HG03135 (cell line): ENCODE measurements at regions not wholly inside any gene's neighbourhood (a gene's known extent, or its start where the extent isn't known, plus 50 kb on each side); places are given as distances from the start of the nearest gene placed in this dataset.

Experiments
- ATAC-seq: cut with Tn5 transposase; IDR thresholded peaks from one replicate; pipeline ENCODE4 v1.9.1; 2021; ENCODE audit warnings: mild to moderate bottlenecking, moderate library complexity; ENCODE audit not compliant: unreplicated experiment

- no peak for ATAC-seq
These were observed 555.3 kb upstream of the ZNF462 start for GRCh38 chr9:106307670-106308069.

- no peak for ATAC-seq
These were observed 553.0 kb upstream of the ZNF462 start for GRCh38 chr9:106309925-106310324.

- no peak for ATAC-seq
These were observed 552.2 kb upstream of the ZNF462 start for GRCh38 chr9:106310782-106311181.

GRCh38 chr9:106312906-106313305 is 550.1 kb upstream of the ZNF462 start:
- ATAC-seq = no peak

GRCh38 chr9:106314476-106314875 is 548.5 kb upstream of the ZNF462 start:
- no peak for ATAC-seq

- no peak for ATAC-seq
These were observed 541.4 kb upstream of the ZNF462 start for GRCh38 chr9:106321394-106322180.

- no peak for ATAC-seq
These were observed 540.2 kb upstream of the ZNF462 start for GRCh38 chr9:106322706-106323245.

- no peak for ATAC-seq
These were observed 538.8 kb upstream of the ZNF462 start for GRCh38 chr9:106324053-106324585.

GRCh38 chr9:106324591-106325280 is 538.2 kb upstream of the ZNF462 start:
- ATAC-seq = no peak

GRCh38 chr9:106326493-106326892 is 536.5 kb upstream of the ZNF462 start:
- no peak for ATAC-seq

GRCh38 chr9:106333481-106333880 is 529.5 kb upstream of the ZNF462 start:
- no peak for ATAC-seq

- no peak for ATAC-seq
These were observed 528.9 kb upstream of the ZNF462 start for GRCh38 chr9:106334081-106334480.

GRCh38 chr9:106339882-106340281 is 523.1 kb upstream of the ZNF462 start:
- ATAC-seq = no peak

- no peak for ATAC-seq
These were observed 512.2 kb upstream of the ZNF462 start for GRCh38 chr9:106350777-106351176.

GRCh38 chr9:106356924-106357323 is 506.0 kb upstream of the ZNF462 start:
- ATAC-seq = no peak

GRCh38 chr9:106358331-106358730 is 504.6 kb upstream of the ZNF462 start:
- no peak for ATAC-seq

- no peak for ATAC-seq
These were observed 486.3 kb upstream of the ZNF462 start for GRCh38 chr9:106376689-106377088.

GRCh38 chr9:106383072-106383471 is 479.9 kb upstream of the ZNF462 start:
- no peak for ATAC-seq

GRCh38 chr9:106387965-106388364 is 475.0 kb upstream of the ZNF462 start:
- no peak for ATAC-seq

GRCh38 chr9:106393226-106393625 is 469.7 kb upstream of the ZNF462 start:
- ATAC-seq = no peak

GRCh38 chr9:106400170-106400569 is 462.8 kb upstream of the ZNF462 start:
- ATAC-seq = no peak

- ATAC-seq = no peak
These were observed 462.0 kb upstream of the ZNF462 start for GRCh38 chr9:106400950-106401349.
